Transverse colon (tissue), 4 donors: ENCODE measurements at regions not wholly inside any gene's neighbourhood (a gene's known extent, or its start where the extent isn't known, plus 50 kb on each side); places are given as distances from the start of the nearest gene placed in this dataset.

Experiments used
- DNase-seq: peaks from one replicate; pipeline ENCODE4 v3.0.0-alpha.2; 2019
- H3K27ac ChIP-seq, 4 donors: fragments of 200-600 bp; sonication (generic); 2 replicates each; pipeline ENCODE4 v1.5.1; 2016 to 2018; ENCODE audit warnings: inconsistent platforms in 4 of 4
- H3K27me3 ChIP-seq: fragments of 200-600 bp; sonication (generic); 2 replicates; pipeline ENCODE4 v1.5.1; 2017; ENCODE audit warnings: inconsistent platforms
- H3K36me3 ChIP-seq, 4 donors: fragments of 200-600 bp; sonication (generic); 2 replicates each; pipeline ENCODE4 v1.5.1; 2017 to 2019; ENCODE audit warnings: inconsistent platforms in 4 of 4
- H3K4me1 ChIP-seq, 4 donors: fragments of 200-600 bp; sonication (generic); 2 replicates each; pipeline ENCODE4 v1.5.1; 2017 to 2020; ENCODE audit warnings: inconsistent platforms in 4 of 4
- H3K4me3 ChIP-seq, 4 donors: fragments of 200-600 bp; sonication (generic); 1 replicate in 1 of 4; 2 replicates in 3 of 4; pipeline versions ENCODE4 v1.5.1 to v1.6.1; 2017 to 2019; ENCODE audit warnings: inconsistent platforms in 4 of 4
- H3K9me3 ChIP-seq, 2 donors: fragments of 200-600 bp; sonication (generic); 2 replicates each; pipeline ENCODE4 v1.5.1; 2017 to 2019; ENCODE audit warnings: inconsistent platforms in 2 of 2
- EP300 ChIP-seq: sonication (generic); formaldehyde crosslinking; IDR thresholded peaks from one replicate; pipeline ENCODE4 v1.6.1; 2017; ENCODE audit warnings: antibody characterized with exemption, low read depth
- POLR2A ChIP-seq: fragments of 450-650 bp; IDR thresholded peaks from one replicate; pipeline ENCODE4 v1.6.1; 2016; ENCODE audit warnings: antibody characterized with exemption, mild to moderate bottlenecking, moderate library complexity
- POLR2AphosphoS5 ChIP-seq, 3 donors: sonication (generic); formaldehyde crosslinking; IDR thresholded peaks; one replicate each; pipeline ENCODE4 v1.6.1; 2016; ENCODE audit warnings: antibody characterized with exemption in 3 of 3
- WGBS, 2 donors: methylation state at CpG; one replicate each; pipeline ENCODE4 v1.1.5; 2018; ENCODE audit warnings: low coverage in 1 of 2; 5-methylcytosine and 5-hydroxymethylcytosine counted together
- in situ Hi-C, 4 donors: fragments of 200-750 bp; cut with MboI; loops; one replicate each; pipeline versions ENCODE4 v1.15.0 to v1.15.1; 2017; ENCODE audit warnings: low sequenced_read_pairs in 3 of 4, low pct_ligation_motif_present in 1 of 4, low pct_unique_long_range_greater_than_20kb in 1 of 4
- intact Hi-C: fragments of 100-400 bp; cut with DNase I; formaldehyde crosslinking; loops from one replicate; pipeline ENCODE4 v1.15.1; 2023; ENCODE audit warnings: low total_unique reads
- TF ChIP-seq, protein P1 (sequence below), 5 experiments: fragments of 200-600 bp in 3 of 5; fragments of 450-650 bp in 2 of 5; sonication (generic) in 3 of 5; IDR thresholded peaks; 1 replicate in 2 of 5; 2 replicates in 3 of 5; pipeline ENCODE4 v1.5.1; 2016 to 2017; ENCODE audit warnings: antibody characterized with exemption in 5 of 5, inconsistent platforms in 3 of 5, mild to moderate bottlenecking in 2 of 5, moderate library complexity in 1 of 5

DNA sequence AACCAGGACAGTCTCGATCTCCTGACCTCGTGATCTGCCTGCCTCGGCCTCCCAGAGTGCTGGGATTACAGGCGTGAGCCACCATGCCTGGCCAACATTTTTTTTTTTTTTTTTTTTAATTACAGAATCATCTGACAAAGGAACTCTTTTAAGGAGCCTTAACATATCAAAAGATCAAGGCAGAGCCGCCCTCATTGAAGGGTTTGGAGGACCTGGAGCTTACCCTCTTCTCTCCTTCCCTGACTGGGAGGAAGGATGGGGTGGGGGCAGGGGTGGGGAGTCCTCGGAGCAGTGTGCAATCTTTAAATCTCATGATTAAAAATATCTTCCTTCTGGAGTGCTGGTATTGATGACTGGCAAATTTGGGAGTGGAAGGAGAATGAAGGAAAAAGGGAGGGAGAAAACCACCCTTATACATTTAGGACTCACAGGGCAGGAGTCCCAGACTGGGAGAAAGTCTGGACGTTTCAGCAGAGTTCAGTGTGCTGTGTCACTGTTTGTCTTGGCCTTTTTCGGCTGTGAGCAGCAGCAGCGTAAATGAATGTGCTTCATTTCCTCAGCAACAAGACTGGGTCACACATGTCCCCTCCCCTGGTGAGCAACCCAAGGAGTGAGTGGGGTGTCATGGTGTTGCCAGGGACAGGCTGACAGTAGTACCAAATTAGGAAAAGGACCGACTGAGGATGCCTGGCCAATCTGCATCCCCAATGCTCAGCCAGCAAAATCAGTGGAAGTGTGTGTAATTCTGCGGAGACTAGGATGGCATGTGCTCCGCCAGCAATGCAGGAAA is 115.3 kb upstream of the BNC2 start:
- Histone ChIP-seq H3K27me3 (no peaks in the 10 kb centered on the region), H3K9me3 (no peaks in the 10 kb centered on the region), H3K27ac (peak overlapping the region in 3 of 4 donors; percentile 34 to 60 (median 58)), H3K4me3 (no peak overlapping the region), H3K4me1 (no peaks in the 10 kb centered on the region), H3K36me3 (no peaks in the 10 kb centered on the region)
- in situ Hi-C loops = no loop called here
- intact Hi-C loops = no loop called here
- 72 to 85% methylated on average over 9 to 12 of the region's 12 CpGs for WGBS, 2 donors
- peak; percentile 14 for DNase-seq
- TF ChIP-seq POLR2AphosphoS5 (IDR thresholded peaks at IDR 0.05) (no peak), EP300 (no peak)

DNA sequence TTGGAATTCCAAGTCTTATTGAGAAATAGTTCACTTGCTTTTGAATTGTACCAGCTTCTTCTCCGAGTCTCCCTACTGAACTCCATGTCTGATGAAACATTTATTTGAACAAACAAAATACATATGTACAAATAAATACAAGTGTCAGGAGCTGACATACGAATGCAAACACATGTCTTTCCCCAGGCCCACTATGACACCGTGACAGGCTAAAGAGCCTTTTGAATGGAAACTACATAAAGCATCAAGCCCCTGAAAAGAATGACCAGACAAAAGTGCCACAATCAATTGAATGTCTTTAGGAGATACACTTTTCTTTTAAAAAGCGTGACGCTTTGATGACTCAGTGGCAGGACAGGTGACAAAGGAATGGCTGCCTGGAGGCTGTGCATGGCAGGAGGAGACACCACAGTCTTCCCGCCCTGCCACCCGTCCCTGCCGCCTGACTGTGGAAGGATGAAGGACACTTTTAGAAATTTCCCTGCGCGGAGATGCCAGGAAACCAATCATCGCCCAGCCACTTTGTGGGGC is 112.4 kb upstream of the BNC2 start:
- no peak for DNase-seq
- H3K4me3 ChIP-seq = no peak overlapping the region
- no peaks in the 10 kb centered on the region for H3K27me3 ChIP-seq
- H3K36me3 ChIP-seq = no peaks in the 10 kb centered on the region
- no peaks in the 10 kb centered on the region for H3K4me1 ChIP-seq
- TF ChIP-seq, protein P1, sequence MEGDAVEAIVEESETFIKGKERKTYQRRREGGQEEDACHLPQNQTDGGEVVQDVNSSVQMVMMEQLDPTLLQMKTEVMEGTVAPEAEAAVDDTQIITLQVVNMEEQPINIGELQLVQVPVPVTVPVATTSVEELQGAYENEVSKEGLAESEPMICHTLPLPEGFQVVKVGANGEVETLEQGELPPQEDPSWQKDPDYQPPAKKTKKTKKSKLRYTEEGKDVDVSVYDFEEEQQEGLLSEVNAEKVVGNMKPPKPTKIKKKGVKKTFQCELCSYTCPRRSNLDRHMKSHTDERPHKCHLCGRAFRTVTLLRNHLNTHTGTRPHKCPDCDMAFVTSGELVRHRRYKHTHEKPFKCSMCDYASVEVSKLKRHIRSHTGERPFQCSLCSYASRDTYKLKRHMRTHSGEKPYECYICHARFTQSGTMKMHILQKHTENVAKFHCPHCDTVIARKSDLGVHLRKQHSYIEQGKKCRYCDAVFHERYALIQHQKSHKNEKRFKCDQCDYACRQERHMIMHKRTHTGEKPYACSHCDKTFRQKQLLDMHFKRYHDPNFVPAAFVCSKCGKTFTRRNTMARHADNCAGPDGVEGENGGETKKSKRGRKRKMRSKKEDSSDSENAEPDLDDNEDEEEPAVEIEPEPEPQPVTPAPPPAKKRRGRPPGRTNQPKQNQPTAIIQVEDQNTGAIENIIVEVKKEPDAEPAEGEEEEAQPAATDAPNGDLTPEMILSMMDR (IDR thresholded peaks at IDR 0.05) = no peak
- TF ChIP-seq POLR2AphosphoS5 (IDR thresholded peaks at IDR 0.05) = no peak
- TF ChIP-seq POLR2A = no peak
- 87 to 92% methylated on average over 9 to 11 of the region's 11 CpGs for WGBS, 2 donors
- intact Hi-C loops (no loop called here), in situ Hi-C loops (no loop called here)
- H3K9me3 ChIP-seq = no peaks in the 10 kb centered on the region
- no peak overlapping the region for H3K27ac ChIP-seq

DNA sequence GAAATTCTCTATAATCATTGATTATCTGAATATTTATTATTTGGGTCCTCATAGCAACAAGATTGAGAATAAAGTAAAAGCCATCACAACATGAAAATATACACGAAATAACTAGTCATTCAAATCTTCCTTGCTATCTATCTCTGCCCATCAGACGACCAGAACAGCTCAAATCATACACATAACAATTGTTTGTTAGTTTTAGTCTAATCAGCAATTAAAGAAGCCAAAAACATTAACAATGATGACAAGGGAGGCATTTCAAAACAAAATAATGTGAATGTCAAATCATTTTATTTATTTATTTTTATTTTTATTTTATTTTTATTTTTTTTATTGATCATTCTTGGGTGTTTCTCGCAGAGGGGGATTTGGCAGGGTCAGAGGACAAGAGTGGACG is 106.0 kb upstream of the BNC2 start:
- no peak overlapping the region for H3K4me3 ChIP-seq
- H3K27me3 ChIP-seq = no peaks in the 10 kb centered on the region
- WGBS, 2 donors = 73 to 86% methylated on average over 4 of the region's 4 CpGs
- DNase-seq = no peak
- in situ Hi-C loops (no loop called here), intact Hi-C loops (no loop called here)
- TF ChIP-seq POLR2AphosphoS5 (IDR thresholded peaks at IDR 0.05) (no peak), EP300 (no peak), POLR2A (no peak)
- TF ChIP-seq, protein P1 (IDR thresholded peaks at IDR 0.05) = no peak
- no peaks in the 10 kb centered on the region for H3K9me3 ChIP-seq
- H3K4me1 ChIP-seq = no peaks in the 10 kb centered on the region
- H3K27ac ChIP-seq = no peak overlapping the region
- H3K36me3 ChIP-seq = no peaks in the 10 kb centered on the region

DNA sequence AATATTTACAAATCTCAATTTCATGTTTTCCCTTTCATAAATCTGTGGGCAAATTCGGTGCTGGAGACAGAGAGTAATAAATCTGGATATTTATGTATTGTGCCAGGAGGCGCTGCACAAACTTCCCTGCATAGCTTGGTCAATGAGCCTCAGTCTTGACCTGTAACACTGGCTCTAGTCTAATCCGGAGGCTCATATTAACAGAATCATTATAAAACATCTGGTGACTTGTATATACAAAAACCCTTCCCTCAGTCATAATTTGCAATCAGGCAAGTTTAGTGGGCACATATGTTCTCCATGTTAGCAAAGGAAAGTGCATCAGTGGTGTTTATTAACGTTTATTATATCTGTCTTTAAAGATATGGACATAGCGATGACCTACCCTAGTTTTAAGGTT is 104.0 kb upstream of the BNC2 start:
- WGBS, 2 donors = 42 to 48% methylated on average over 5 of the region's 5 CpGs
- no peak for DNase-seq
- TF ChIP-seq POLR2AphosphoS5 (IDR thresholded peaks at IDR 0.05) (no peak), POLR2A (no peak), EP300 (no peak)
- TF ChIP-seq, protein P1 (IDR thresholded peaks at IDR 0.05) = no peak
- in situ Hi-C loops (no loop called here), intact Hi-C loops (no loop called here)
- Histone ChIP-seq H3K4me1 (no peaks in the 10 kb centered on the region), H3K27me3 (no peaks in the 10 kb centered on the region), H3K4me3 (no peak overlapping the region), H3K27ac (no peak overlapping the region), H3K9me3 (no peaks in the 10 kb centered on the region), H3K36me3 (no peaks in the 10 kb centered on the region)
